Frontal cortex (tissue), 3 donors: ENCODE measurements at regions not wholly inside any gene's neighbourhood (a gene's known extent, or its start where the extent isn't known, plus 50 kb on each side); places are given as distances from the start of the nearest gene placed in this dataset.

Source experiments
- DNase-seq, 2 donors: peaks; one replicate each; pipeline ENCODE4 v3.0.0; 2012; ENCODE audit warnings: low spot score in 2 of 2
- FAIRE-seq: peaks from 2 replicates; lab custom pipeline; 2012; peaks lifted over from hg19 to GRCh38; lab: Jason Lieb, UNC
- donor health status: control.
- donor health status: control.
- donor health status: control.

GRCh38 chr16:73527187-73527586, 479.3 kb upstream of the ZFHX3 start:
- FAIRE-seq (no peak), DNase-seq (no peak)

- FAIRE-seq (no peak), DNase-seq (no peak)
Observed at GRCh38 chr16:73526011-73526804, 478.3 kb upstream of the ZFHX3 start.

DNA sequence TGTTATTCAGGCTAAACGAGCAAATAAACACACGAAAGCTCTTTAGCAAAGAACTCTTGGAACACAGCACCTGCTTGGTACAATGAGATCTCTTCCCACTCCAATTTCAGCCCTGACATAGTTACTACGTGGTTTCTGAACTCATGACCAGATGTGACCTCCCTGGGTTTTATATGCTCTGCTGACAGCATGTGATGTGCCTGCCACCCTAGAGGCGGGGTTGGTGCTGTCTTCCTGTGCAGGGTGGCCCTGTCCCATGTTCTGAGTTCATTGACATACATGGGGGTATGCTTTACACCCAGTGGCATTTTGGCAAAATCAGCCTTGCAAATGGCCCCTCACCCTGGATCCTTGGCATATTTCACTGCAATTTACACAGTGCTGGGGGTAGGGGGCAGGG, 475.3 kb upstream of the ZFHX3 start:
- FAIRE-seq (no peak), DNase-seq (no peak)

- no peak for DNase-seq
- no peak for FAIRE-seq
Observed at GRCh38 chr16:73521499-73521898, 473.6 kb upstream of the ZFHX3 start.

- DNase-seq (no peak), FAIRE-seq (no peak)
Observed at GRCh38 chr16:73515616-73516015, 467.7 kb upstream of the ZFHX3 start.

GRCh38 chr16:73510852-73511251, 462.9 kb upstream of the ZFHX3 start:
- FAIRE-seq (no peak), DNase-seq (no peak)

DNA sequence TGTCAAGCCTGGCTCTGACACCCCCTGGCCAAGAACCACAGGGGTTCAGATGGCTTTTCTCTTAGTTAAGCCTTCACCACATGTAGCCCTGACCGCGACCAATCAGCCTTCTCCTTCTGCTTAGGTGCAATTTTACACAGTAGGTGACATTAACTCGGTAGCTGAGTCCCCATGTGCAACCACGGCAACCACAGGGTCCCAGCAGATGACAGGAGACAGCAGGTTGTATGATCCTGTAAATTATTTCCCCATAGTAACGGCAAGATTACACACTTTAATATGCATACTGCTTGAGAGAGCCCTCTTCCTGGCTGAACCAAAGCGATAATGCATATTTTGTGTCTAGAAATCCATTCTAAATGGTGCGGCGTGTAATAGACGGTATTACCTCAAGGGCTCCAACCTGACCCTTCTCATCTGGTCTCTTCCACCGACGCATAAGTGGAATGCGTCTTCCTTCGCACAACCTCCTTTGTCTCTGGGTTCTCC, 458.7 kb upstream of the ZFHX3 start:
- DNase-seq (no peak), FAIRE-seq (no peak)

DNA sequence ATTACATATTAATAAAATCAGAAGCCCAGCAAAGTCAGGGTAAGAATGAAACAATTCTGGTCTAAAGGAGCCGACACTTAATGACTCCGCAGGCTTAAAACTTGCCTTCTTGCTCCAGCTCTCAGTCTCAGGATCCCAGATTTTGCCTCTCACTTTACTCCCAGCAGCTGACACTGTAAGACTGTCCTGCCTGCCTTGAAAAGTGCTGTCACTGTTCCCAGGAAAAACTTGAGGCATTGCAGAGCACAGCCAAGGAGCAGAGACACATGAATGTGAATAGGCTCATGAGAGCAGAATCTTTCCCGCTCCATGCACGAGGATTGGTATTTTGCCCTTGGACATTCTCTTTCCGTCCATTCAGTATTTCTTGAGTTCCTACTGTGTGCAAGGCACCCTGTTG, 457.6 kb upstream of the ZFHX3 start:
- DNase-seq (no peak), FAIRE-seq (no peak)

DNA sequence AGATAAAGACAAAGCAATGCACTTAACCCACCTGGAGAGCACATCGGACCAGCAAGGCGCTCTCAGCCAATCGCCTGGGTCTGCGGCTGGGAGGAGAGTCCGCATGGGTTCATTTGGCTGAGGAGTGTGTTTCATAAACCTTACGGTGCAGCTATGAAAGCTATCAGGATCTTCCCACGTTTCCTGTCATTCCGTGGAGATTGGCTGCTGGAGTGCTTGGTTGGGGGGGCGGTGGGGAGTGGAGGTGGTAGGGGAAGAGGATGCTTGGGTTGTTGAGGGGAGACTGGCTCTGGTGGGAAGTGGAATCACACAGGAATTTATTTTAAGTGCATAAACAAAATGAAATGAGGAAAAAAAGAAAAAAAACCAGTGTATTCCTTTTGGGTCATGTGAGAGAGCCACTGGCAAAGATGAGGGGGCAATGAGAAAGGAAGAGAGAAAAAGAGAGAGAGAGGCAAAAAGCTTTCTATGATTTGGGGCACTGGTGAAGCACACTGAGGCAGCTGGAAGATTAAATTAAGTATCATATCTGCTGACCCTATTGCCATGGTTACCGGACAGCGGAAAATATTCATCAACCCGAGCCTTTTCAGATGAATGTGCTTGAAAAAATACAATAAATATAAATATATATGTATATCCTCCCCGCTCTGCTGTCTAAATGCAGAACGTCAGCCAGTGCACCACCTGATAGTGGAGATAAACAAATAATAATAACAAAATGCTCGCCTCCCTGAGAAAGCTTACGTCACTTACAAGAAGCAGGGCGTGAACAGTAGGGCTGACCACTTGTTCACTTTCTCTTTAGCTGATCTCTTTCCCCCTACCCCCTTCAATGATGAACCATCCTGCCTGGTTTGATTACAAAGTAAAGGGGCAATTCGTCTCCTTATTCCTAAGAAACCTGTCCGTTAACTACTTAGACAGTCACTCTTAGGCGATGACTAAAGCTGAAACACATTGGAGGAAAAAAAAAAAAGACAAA, 457.0 kb upstream of the ZFHX3 start:
- FAIRE-seq (no peak), DNase-seq (no peak)

DNA sequence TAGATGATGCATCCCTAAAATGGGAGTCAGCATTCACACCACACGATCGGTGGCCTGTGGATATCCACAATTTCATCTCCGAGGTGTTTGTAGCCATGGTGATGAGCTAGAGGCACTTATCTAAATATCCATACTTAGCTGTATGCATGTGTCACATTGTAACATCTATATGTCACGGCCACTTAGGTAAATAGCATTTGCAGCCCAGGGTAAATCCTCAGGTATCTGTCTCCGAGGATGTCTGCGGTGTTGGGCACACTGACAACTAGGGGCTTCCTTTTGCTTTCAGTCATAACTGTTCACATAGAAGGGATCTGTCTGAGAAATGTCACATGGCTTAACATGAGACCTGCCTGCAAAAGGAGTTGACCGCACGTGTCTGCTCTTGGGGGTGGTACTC, 455.2 kb upstream of the ZFHX3 start:
- no peak for DNase-seq

GRCh38 chr16:73499276-73499675, 451.3 kb upstream of the ZFHX3 start:
- DNase-seq: no peak
- no peak for FAIRE-seq

More for the DNA sequence above, 455.2 kb upstream of the ZFHX3 start:
- FAIRE-seq: no peak

GRCh38 chr16:73485880-73486279, 438.0 kb upstream of the ZFHX3 start:
- no peak for FAIRE-seq
- DNase-seq: no peak

DNA sequence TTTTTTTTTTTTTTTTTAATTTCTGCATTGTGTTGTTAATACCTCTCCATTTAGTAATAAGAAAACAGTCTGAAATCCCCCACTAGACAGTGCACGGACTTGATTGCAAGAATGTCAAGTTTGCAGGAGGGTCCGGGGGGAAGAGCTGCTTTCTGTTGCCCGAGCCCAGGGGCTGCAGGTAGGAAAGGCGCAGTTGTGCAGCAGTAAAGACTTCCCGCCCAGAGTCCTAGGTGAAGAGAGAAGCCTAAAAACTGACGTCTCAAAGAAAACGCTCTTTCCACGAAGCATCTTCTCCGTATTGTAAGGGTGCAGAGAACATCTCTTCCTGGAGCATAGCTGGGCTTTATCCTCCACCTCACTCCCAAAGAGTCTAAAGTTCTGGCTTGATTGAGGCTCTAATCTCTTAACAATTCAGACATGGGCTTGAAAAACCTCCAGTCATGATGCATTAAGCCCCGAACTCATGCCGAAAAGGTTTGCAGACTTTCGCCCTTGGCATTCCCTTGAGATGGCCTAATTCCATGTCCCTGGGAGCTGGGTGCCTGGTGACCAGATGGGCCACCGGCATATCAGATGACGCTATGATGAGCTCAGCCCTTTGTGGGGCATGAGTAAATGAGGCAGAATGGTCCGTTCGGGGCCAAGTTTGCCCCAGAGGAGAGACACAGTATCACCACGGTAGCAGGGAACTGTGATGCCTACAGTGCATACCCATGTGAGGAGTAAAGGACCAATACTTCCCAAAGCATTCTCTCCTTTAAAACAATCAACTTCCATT, 436.2 kb upstream of the ZFHX3 start:
- FAIRE-seq (no peak), DNase-seq (no peak)

GRCh38 chr16:73483076-73483791, 435.3 kb upstream of the ZFHX3 start:
- no peak for DNase-seq
- no peak for FAIRE-seq

GRCh38 chr16:73482310-73482709, 434.4 kb upstream of the ZFHX3 start:
- no peak for FAIRE-seq
- no peak for DNase-seq

- no peak for FAIRE-seq
- no peak for DNase-seq
Observed at GRCh38 chr16:73480381-73480780, 432.5 kb upstream of the ZFHX3 start.

GRCh38 chr16:73473713-73474112, 425.8 kb upstream of the ZFHX3 start:
- no peak for FAIRE-seq
- no peak for DNase-seq

DNA sequence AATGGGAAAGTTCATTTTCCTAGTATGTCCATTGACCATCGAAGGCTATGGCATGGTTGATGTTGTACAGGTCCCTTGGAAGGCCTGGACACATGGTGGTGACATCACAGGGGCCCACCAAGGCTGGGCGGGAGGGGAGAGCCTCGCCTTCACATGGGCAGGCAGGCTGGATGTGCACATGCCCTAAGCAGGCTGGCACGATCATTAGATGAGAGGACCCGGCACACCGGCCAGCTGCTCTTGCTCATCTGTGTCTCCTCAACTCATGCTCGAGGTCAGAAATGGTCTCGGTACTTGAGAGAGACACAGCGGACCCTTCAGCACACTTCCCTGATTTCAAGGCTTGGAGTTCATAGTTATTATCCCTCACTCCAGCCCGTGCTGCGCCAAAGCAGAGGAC, 416.9 kb upstream of the ZFHX3 start:
- FAIRE-seq (no peak), DNase-seq (no peak)

GRCh38 chr16:73459586-73459985, 411.7 kb upstream of the ZFHX3 start:
- DNase-seq (no peak), FAIRE-seq (no peak)
